CD4-positive, alpha-beta T cell (primary cell): ENCODE measurements at regions not wholly inside any gene's neighbourhood (a gene's known extent, or its start where the extent isn't known, plus 50 kb on each side); places are given as distances from the start of the nearest gene placed in this dataset.

Experiments
- ATAC-seq: fragments of 200-7000 bp; cut with Tn5 transposase; one replicate; pipeline ENCODE4 v1.10.0; 2022; ENCODE audit warnings: mild to moderate bottlenecking; ENCODE audit not compliant: poor library complexity
- CTCF ChIA-PET: fragments of 350-600 bp; sonication (Branson Sonifier 250); formaldehyde crosslinking; loops from one replicate; lab custom pipeline; 2021; ENCODE audit warnings: antibody characterized with exemption, inconsistent platforms; lab: Charles Lee
- POLR2A ChIA-PET: fragments of 350-600 bp; sonication (Branson Sonifier 250); formaldehyde crosslinking; loops from one replicate; lab custom pipeline; 2021; ENCODE audit warnings: antibody characterized with exemption, inconsistent platforms; lab: Charles Lee
- DNase-seq, 14 experiments: peaks; one replicate each; pipeline ENCODE4 v3.0.0-alpha.2; 2013 to 2020; ENCODE audit warnings: mixed read lengths in 2 of 14
- H3K27ac ChIP-seq, 2 donors: one replicate each; pipeline versions ENCODE4 v1.5.1 to v1.7.0; 2013; ENCODE audit warnings: low read length in 2 of 2, low read depth in 1 of 2, mild to moderate bottlenecking in 1 of 2
- H3K27me3 ChIP-seq, 2 experiments: 1 replicate in 1 of 2; 2 replicates in 1 of 2; pipeline versions ENCODE4 v1.6.1 to v1.7.0; 2013; ENCODE audit warnings: low read length in 2 of 2, control low read depth in 1 of 2, mild to moderate bottlenecking in 1 of 2, moderate library complexity in 1 of 2; ENCODE audit not compliant: insufficient read depth in 2 of 2, control insufficient read depth in 1 of 2
- H3K36me3 ChIP-seq: one replicate; pipeline ENCODE4 v1.6.1; 2013; ENCODE audit warnings: low read length, control low read depth; ENCODE audit not compliant: insufficient read depth
- H3K4me1 ChIP-seq: one replicate; pipeline ENCODE4 v1.6.1; 2013; ENCODE audit warnings: low read length, control low read depth; ENCODE audit not compliant: insufficient read depth
- H3K4me3 ChIP-seq: one replicate; pipeline ENCODE4 v1.5.1; 2013; ENCODE audit warnings: mild to moderate bottlenecking, low read length, moderate library complexity
- H3K9me3 ChIP-seq, 2 experiments: 1 replicate in 1 of 2; 2 replicates in 1 of 2; pipeline versions ENCODE4 v1.6.1 to v1.7.0; 2013; ENCODE audit warnings: low read length in 2 of 2, mild to moderate bottlenecking in 2 of 2, control low read depth in 1 of 2, moderate library complexity in 1 of 2; ENCODE audit not compliant: control insufficient read depth in 1 of 2, insufficient read depth in 1 of 2
- H3K27ac Mint-ChIP-seq: one replicate; pipeline ENCODE4 v1.8.0; 2020; ENCODE audit warnings: mixed read lengths
- H3K27me3 Mint-ChIP-seq: one replicate; pipeline ENCODE4 v1.8.0; 2021; ENCODE audit warnings: mixed read lengths
- H3K36me3 Mint-ChIP-seq: one replicate; pipeline ENCODE4 v1.8.0; 2021; ENCODE audit warnings: low read depth, mixed read lengths
- H3K4me1 Mint-ChIP-seq: one replicate; pipeline ENCODE4 v1.8.0; 2021; ENCODE audit warnings: low read depth, mixed read lengths
- H3K4me3 Mint-ChIP-seq: one replicate; pipeline ENCODE4 v1.8.0; 2020; ENCODE audit warnings: mild to moderate bottlenecking, mixed read lengths
- H3K9me3 Mint-ChIP-seq: one replicate; pipeline ENCODE4 v1.8.0; 2020; ENCODE audit warnings: mixed read lengths
- intact Hi-C, 2 experiments: fragments of 100-400 bp; cut with DNase I in 1 of 2; cut with micrococcal nuclease in 1 of 2; formaldehyde crosslinking; loops; one replicate each; pipeline versions ENCODE4 v1.15.1 to v1.9.0; 2023 to 2025; cut with DNase I, micrococcal nuclease
- TF ChIP-seq, protein P1 (sequence below): fragments of 200-600 bp; IDR thresholded peaks from one replicate; pipeline ENCODE4 v1.8.0; 2022; ENCODE audit warnings: antibody characterized with exemption, mild to moderate bottlenecking

DNA sequence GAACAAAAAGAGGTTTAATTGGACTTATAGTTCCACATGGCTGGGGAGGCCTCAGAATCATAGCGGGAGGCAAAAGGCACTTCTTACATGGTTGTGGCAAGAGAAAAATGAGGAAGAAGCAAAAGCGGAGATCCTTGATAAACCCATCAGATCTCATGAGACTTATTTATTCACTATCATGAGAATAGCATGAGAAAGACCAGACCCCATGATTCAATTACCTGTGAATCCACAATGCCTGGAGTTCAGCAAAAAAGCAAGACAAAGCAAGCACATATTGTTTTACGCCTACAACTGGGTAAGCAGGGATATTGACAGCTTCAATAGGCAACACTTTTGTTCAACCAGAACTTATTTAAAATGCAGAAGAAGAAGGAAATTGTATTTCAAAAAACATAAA, 218.2 kb downstream of the RPL10L start:
- Mint-ChIP-seq H3K4me1 (no peaks in the 10 kb centered on the region), H3K9me3 (peaks cover 12% of the 10 kb centered on the region), H3K27ac (no peak overlapping the region), H3K27me3 (no peaks in the 10 kb centered on the region), H3K4me3 (no peak overlapping the region), H3K36me3 (no peaks in the 10 kb centered on the region)
- Histone ChIP-seq H3K27me3 (no peaks in the 10 kb centered on the region), H3K4me3 (no peak overlapping the region), H3K4me1 (no peaks in the 10 kb centered on the region), H3K27ac (no peak overlapping the region), H3K36me3 (no peaks in the 10 kb centered on the region), H3K9me3 (peaks cover 0 to 11% of the 10 kb centered on the region in 2 experiments)
- DNase-seq (no peak), ATAC-seq (no peak)
- ChIA-PET POLR2A (no interaction called here), CTCF (no interaction called here)
- TF ChIP-seq, protein P1, sequence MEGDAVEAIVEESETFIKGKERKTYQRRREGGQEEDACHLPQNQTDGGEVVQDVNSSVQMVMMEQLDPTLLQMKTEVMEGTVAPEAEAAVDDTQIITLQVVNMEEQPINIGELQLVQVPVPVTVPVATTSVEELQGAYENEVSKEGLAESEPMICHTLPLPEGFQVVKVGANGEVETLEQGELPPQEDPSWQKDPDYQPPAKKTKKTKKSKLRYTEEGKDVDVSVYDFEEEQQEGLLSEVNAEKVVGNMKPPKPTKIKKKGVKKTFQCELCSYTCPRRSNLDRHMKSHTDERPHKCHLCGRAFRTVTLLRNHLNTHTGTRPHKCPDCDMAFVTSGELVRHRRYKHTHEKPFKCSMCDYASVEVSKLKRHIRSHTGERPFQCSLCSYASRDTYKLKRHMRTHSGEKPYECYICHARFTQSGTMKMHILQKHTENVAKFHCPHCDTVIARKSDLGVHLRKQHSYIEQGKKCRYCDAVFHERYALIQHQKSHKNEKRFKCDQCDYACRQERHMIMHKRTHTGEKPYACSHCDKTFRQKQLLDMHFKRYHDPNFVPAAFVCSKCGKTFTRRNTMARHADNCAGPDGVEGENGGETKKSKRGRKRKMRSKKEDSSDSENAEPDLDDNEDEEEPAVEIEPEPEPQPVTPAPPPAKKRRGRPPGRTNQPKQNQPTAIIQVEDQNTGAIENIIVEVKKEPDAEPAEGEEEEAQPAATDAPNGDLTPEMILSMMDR: no peak
- intact Hi-C loops: no loop called here

DNA sequence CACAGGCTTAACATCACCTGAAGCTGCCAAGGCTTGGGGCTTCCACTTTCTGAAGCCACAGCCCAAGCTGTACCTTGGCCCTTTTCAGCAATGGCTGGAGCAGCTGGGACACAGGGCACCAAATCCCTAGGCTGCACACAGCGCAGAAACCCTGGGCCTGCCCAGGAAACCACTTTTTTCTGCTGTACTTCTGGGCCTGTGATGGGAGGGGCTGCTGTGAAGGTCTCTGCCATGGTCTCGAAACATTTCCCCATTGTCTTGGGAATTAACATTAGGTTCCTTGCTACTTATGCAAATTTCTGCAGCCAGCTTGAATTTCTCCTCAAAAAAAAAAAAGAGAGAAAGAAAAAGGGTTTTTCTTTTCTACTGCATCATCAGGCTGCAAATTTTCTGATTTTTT, 219.1 kb downstream of the RPL10L start:
- TF ChIP-seq, protein P1: no peak

DNA sequence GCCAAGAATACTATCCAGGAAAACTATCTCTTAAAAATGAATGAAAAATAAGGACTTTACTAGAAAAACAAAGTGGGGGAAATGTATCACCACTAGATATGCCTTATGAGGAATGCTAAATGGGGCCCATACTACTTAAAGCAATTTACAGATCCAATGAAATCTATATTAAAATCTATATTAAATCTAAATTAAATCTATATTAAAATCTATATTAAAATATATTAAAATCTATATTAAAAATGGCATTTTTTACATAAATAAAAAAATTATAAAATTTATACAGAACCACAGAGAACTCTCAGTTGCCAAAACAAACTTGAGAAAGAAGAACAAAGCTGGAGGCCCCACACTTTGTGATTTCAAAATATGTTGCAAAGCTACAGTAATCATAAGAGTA, 234.5 kb downstream of the RPL10L start:
- H3K36me3 Mint-ChIP-seq: no peaks in the 10 kb centered on the region
- TF ChIP-seq, protein P1: no peak
- Histone ChIP-seq H3K4me1 (no peaks in the 10 kb centered on the region), H3K27ac (no peak overlapping the region), H3K4me3 (no peak overlapping the region), H3K9me3 (no peaks in the 10 kb centered on the region), H3K36me3 (no peaks in the 10 kb centered on the region), H3K27me3 (no peaks in the 10 kb centered on the region)
- ATAC-seq (no peak), DNase-seq (no peak)
- peaks cover 15% of the 10 kb centered on the region for H3K9me3 Mint-ChIP-seq
- no peaks in the 10 kb centered on the region for H3K27me3 Mint-ChIP-seq
- intact Hi-C loops: no loop called here
- H3K27ac Mint-ChIP-seq: no peak overlapping the region
- POLR2A ChIA-PET: no interaction called here
- H3K4me3 Mint-ChIP-seq: no peak overlapping the region
- no peaks in the 10 kb centered on the region for H3K4me1 Mint-ChIP-seq
- CTCF ChIA-PET: no interaction called here

More for the DNA sequence above, 219.1 kb downstream of the RPL10L start:
- ChIA-PET CTCF (no interaction called here), POLR2A (no interaction called here)
- no peak overlapping the region for H3K4me3 ChIP-seq
- Mint-ChIP-seq H3K4me1 (no peaks in the 10 kb centered on the region), H3K27me3 (no peaks in the 10 kb centered on the region), H3K36me3 (no peaks in the 10 kb centered on the region), H3K27ac (no peak overlapping the region), H3K9me3 (peaks cover 12% of the 10 kb centered on the region), H3K4me3 (no peak overlapping the region)
- H3K4me1 ChIP-seq: no peaks in the 10 kb centered on the region
- intact Hi-C loops: no loop called here
- peaks cover 0 to 9% of the 10 kb centered on the region in 2 experiments for H3K9me3 ChIP-seq
- H3K27ac ChIP-seq: no peak overlapping the region
- DNase-seq: no peak
- no peak for ATAC-seq
- H3K36me3 ChIP-seq: no peaks in the 10 kb centered on the region
- no peaks in the 10 kb centered on the region for H3K27me3 ChIP-seq
